GM19240 (cell line): ENCODE measurements at regions not wholly inside any gene's neighbourhood (a gene's known extent, or its start where the extent isn't known, plus 50 kb on each side); places are given as distances from the start of the nearest gene placed in this dataset.

Experiments
- DNase-seq: peaks from one replicate; pipeline ENCODE4 v3.0.0; 2011; ENCODE audit warnings: low spot score; ENCODE audit not compliant: insufficient read length

- no peak for DNase-seq
Observed at GRCh38 chr15:95432878-95433405, 897.6 kb upstream of the NR2F2 start.

- DNase-seq = no peak
Observed at GRCh38 chr15:95439922-95440376, 890.6 kb upstream of the NR2F2 start.

GRCh38 chr15:95440712-95441111 is 889.8 kb upstream of the NR2F2 start:
- DNase-seq = no peak

GRCh38 chr15:95442107-95442719 is 888.3 kb upstream of the NR2F2 start:
- DNase-seq = no peak

GRCh38 chr15:95444860-95445259 is 885.6 kb upstream of the NR2F2 start:
- DNase-seq = no peak

- DNase-seq = no peak
Observed at GRCh38 chr15:95446854-95447253, 883.6 kb upstream of the NR2F2 start.

- DNase-seq = no peak
Observed at GRCh38 chr15:95447486-95447885, 883.0 kb upstream of the NR2F2 start.

GRCh38 chr15:95448531-95449229 is 881.8 kb upstream of the NR2F2 start:
- no peak for DNase-seq

- no peak for DNase-seq
Observed at GRCh38 chr15:95449230-95449628, 881.3 kb upstream of the NR2F2 start.

GRCh38 chr15:95450413-95450812 is 880.1 kb upstream of the NR2F2 start:
- no peak for DNase-seq

- no peak for DNase-seq
Observed at GRCh38 chr15:95451938-95452337, 878.6 kb upstream of the NR2F2 start.

GRCh38 chr15:95454403-95455262 is 875.9 kb upstream of the NR2F2 start:
- no peak for DNase-seq

- no peak for DNase-seq
Observed at GRCh38 chr15:95457520-95457919, 873.0 kb upstream of the NR2F2 start.

- DNase-seq = no peak
Observed at GRCh38 chr15:95458721-95459120, 871.8 kb upstream of the NR2F2 start.

GRCh38 chr15:95459273-95459672 is 871.2 kb upstream of the NR2F2 start:
- DNase-seq = no peak

- DNase-seq = no peak
Observed at GRCh38 chr15:95464509-95464908, 866.0 kb upstream of the NR2F2 start.

- DNase-seq = no peak
Observed at GRCh38 chr15:95468820-95469219, 861.7 kb upstream of the NR2F2 start.

GRCh38 chr15:95469496-95470000 is 861.0 kb upstream of the NR2F2 start:
- no peak for DNase-seq

- DNase-seq = no peak
Observed at GRCh38 chr15:95470529-95470928, 860.0 kb upstream of the NR2F2 start.

GRCh38 chr15:95470997-95471689 is 859.4 kb upstream of the NR2F2 start:
- DNase-seq = no peak

GRCh38 chr15:95471690-95472086 is 858.8 kb upstream of the NR2F2 start:
- DNase-seq = no peak
